WTC11 (cell line): ENCODE measurements at regions not wholly inside any gene's neighbourhood (a gene's known extent, or its start where the extent isn't known, plus 50 kb on each side); places are given as distances from the start of the nearest gene placed in this dataset.

ENCODE experiments used
- ATAC-seq: fragments of 200-7000 bp; cut with Tn5 transposase; 2 replicates; pipeline ENCODE4 v1.10.0; 2021; ENCODE audit warnings: mild to moderate bottlenecking, moderate library complexity
- CTCF ChIA-PET: fragments of 300-600 bp; sonication (Branson Sonifier 250); formaldehyde crosslinking; loops from one replicate; lab custom pipeline; 2021; ENCODE audit warnings: antibody characterized with exemption; lab: Charles Lee
- POLR2A ChIA-PET: fragments of 350-600 bp; sonication (Branson Sonifier 250); formaldehyde crosslinking; loops from one replicate; lab custom pipeline; 2021; ENCODE audit warnings: antibody characterized with exemption; lab: Charles Lee
- DNase-seq: peaks from one replicate; pipeline ENCODE4 v3.0.0; 2021; ENCODE audit warnings: low spot score
- H3K27ac Mint-ChIP-seq: 2 replicates; pipeline ENCODE4 v1.8.0; 2021; ENCODE audit warnings: mixed read lengths
- H3K27me3 Mint-ChIP-seq: 2 replicates; pipeline ENCODE4 v1.8.0; 2021; ENCODE audit warnings: low read depth, mild to moderate bottlenecking, moderate library complexity, mixed read lengths
- H3K36me3 Mint-ChIP-seq: 2 replicates; pipeline ENCODE4 v1.8.0; 2021; ENCODE audit warnings: mixed read lengths
- H3K4me1 Mint-ChIP-seq: 2 replicates; pipeline ENCODE4 v1.8.0; 2022; ENCODE audit warnings: mixed read lengths
- H3K4me3 Mint-ChIP-seq: 2 replicates; pipeline ENCODE4 v1.8.0; 2021; ENCODE audit warnings: mild to moderate bottlenecking, moderate library complexity, mixed read lengths
- H3K9me3 Mint-ChIP-seq: 2 replicates; pipeline ENCODE4 v1.8.0; 2021; ENCODE audit warnings: mixed read lengths
- CREM ChIP-seq: sonication (generic); formaldehyde crosslinking; IDR thresholded peaks from 2 replicates; pipeline ENCODE4 v1.8.1; 2022; ENCODE audit warnings: mild to moderate bottlenecking, missing genetic modification reagents, moderate library complexity
- FOXK1 ChIP-seq: sonication (generic); formaldehyde crosslinking; IDR thresholded peaks from 2 replicates; pipeline ENCODE4 v1.8.0; 2022; ENCODE audit warnings: mild to moderate bottlenecking, moderate library complexity, missing genetic modification reagents
- JUN ChIP-seq: sonication (generic); formaldehyde crosslinking; IDR thresholded peaks from 2 replicates; pipeline ENCODE4 v1.8.0; 2023; ENCODE audit warnings: mild to moderate bottlenecking, missing genetic modification reagents
- KAT7 ChIP-seq: sonication (generic); formaldehyde crosslinking; IDR thresholded peaks from 2 replicates; pipeline ENCODE4 v1.8.1; 2023; ENCODE audit warnings: missing genetic modification reagents, mild to moderate bottlenecking, borderline replicate concordance
- NR1H2 ChIP-seq: sonication (generic); formaldehyde crosslinking; IDR thresholded peaks from 2 replicates; pipeline ENCODE4 v1.9.0; 2021; ENCODE audit warnings: mild to moderate bottlenecking, moderate library complexity, missing genetic modification reagents
- NR2C2 ChIP-seq: sonication (generic); formaldehyde crosslinking; IDR thresholded peaks from 2 replicates; pipeline ENCODE4 v1.8.0; 2022; ENCODE audit warnings: mild to moderate bottlenecking, missing genetic modification reagents
- OVOL2 ChIP-seq: fragments of 250-450 bp; sonication (Bioruptor Pico); IDR thresholded peaks from 2 replicates; pipeline ENCODE4 v1.9.0; 2021; ENCODE audit warnings: mild to moderate bottlenecking, borderline replicate concordance
- PRRX2 ChIP-seq: fragments of 250-450 bp; sonication (Bioruptor Pico); IDR thresholded peaks from 2 replicates; pipeline ENCODE4 v1.8.0; 2021; ENCODE audit warnings: mild to moderate bottlenecking
- RORB ChIP-seq: fragments of 250-450 bp; sonication (Bioruptor Pico); IDR thresholded peaks from 2 replicates; pipeline ENCODE4 v1.9.0; 2021; ENCODE audit warnings: mild to moderate bottlenecking
- SP1 ChIP-seq: sonication (generic); formaldehyde crosslinking; conservative IDR thresholded peaks from 2 replicates; pipeline ENCODE4 v1.8.1; 2022; ENCODE audit warnings: missing genetic modification reagents
- TF ChIP-seq, protein P1 (sequence below): fragments of 250-450 bp; sonication (Bioruptor Pico); IDR thresholded peaks from 2 replicates; pipeline ENCODE4 v1.9.0; 2021; ENCODE audit warnings: mild to moderate bottlenecking, borderline replicate concordance
- TF ChIP-seq, protein P2 (sequence below): sonication (generic); formaldehyde crosslinking; IDR thresholded peaks from 2 replicates; pipeline ENCODE4 v1.8.1; 2023; ENCODE audit warnings: mild to moderate bottlenecking, missing genetic modification reagents
- TF ChIP-seq, protein P3 (sequence below): sonication (generic); formaldehyde crosslinking; IDR thresholded peaks from 2 replicates; pipeline ENCODE4 v1.8.1; 2023; ENCODE audit warnings: mild to moderate bottlenecking, moderate library complexity, missing genetic modification reagents
- TF ChIP-seq, protein P4 (sequence below): sonication (generic); formaldehyde crosslinking; IDR thresholded peaks from 2 replicates; pipeline ENCODE4 v1.8.0; 2022; ENCODE audit warnings: mild to moderate bottlenecking, missing genetic modification reagents

DNA sequence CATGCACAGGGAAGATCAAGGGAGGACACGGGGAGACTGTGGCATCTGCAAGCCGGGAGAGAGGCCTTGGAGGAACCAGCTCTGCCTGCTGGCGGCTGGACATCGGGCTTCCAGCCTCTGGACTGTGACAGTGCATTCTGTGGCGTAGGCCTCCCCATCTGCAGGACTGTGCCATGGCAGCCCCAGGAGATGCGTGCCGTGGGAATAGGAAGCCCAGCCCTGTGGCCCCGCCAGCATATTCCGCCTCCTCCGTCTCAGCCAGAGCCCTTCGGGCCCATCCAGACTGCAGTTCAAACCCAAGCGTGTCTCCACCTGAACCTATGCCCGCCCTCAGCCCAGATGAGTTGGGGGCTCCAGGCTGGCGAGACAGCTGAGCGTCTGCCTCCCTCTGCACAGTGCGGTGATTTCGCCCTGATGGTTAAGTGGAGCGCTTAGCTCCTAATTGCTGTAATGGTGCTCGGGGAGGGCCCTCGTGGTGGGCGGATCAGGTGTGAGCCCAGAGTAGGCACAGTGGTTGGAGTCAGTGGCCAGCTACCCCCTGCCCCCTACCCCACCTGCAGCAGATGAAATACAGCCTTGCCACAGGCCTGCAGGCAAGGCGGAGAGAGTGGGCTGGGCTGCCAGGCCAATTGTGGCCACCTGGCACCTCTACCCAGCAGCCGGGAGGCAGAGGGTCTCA lies 133.9 kb downstream of the HMX1 start (continued):
- TF ChIP-seq, protein P1, sequence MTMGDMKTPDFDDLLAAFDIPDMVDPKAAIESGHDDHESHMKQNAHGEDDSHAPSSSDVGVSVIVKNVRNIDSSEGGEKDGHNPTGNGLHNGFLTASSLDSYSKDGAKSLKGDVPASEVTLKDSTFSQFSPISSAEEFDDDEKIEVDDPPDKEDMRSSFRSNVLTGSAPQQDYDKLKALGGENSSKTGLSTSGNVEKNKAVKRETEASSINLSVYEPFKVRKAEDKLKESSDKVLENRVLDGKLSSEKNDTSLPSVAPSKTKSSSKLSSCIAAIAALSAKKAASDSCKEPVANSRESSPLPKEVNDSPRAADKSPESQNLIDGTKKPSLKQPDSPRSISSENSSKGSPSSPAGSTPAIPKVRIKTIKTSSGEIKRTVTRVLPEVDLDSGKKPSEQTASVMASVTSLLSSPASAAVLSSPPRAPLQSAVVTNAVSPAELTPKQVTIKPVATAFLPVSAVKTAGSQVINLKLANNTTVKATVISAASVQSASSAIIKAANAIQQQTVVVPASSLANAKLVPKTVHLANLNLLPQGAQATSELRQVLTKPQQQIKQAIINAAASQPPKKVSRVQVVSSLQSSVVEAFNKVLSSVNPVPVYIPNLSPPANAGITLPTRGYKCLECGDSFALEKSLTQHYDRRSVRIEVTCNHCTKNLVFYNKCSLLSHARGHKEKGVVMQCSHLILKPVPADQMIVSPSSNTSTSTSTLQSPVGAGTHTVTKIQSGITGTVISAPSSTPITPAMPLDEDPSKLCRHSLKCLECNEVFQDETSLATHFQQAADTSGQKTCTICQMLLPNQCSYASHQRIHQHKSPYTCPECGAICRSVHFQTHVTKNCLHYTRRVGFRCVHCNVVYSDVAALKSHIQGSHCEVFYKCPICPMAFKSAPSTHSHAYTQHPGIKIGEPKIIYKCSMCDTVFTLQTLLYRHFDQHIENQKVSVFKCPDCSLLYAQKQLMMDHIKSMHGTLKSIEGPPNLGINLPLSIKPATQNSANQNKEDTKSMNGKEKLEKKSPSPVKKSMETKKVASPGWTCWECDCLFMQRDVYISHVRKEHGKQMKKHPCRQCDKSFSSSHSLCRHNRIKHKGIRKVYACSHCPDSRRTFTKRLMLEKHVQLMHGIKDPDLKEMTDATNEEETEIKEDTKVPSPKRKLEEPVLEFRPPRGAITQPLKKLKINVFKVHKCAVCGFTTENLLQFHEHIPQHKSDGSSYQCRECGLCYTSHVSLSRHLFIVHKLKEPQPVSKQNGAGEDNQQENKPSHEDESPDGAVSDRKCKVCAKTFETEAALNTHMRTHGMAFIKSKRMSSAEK (CRISPR knock-in tag), result no peak
- TF ChIP-seq CREM (CRISPR knock-in tag) (no peak), JUN (CRISPR knock-in tag) (no peak)

DNA sequence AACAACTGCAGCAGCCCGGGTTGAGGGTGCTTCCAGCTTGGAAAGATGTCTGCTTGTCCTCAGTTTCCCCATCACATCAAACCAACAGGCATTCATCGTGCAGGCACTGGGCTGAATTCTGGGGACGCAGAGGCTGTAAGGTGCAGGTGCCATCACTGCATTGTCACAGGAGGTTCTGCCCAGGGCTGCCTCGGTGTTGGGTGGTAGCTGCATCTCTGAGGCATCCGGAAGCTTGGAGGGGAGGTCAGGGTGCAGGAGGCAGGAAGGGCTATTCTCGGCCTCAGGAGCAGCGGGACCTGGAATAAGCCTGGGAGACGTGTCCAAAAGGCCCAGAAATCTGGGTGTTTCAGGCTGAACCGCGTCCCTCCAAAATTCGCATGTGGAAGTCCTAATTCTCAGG lies 134.6 kb downstream of the HMX1 start:
- ATAC-seq (no peak), DNase-seq (no peak)
- Mint-ChIP-seq H3K36me3 (peaks cover 18% of the 10 kb centered on the region), H3K27me3 (peaks cover 9% of the 10 kb centered on the region; the same call in 1 of the 2 replicates), H3K4me1 (peaks cover 4% of the 10 kb centered on the region), H3K4me3 (no peak overlapping the region), H3K27ac (no peak overlapping the region), H3K9me3 (peaks cover 24% of the 10 kb centered on the region)
- TF ChIP-seq, protein P2, sequence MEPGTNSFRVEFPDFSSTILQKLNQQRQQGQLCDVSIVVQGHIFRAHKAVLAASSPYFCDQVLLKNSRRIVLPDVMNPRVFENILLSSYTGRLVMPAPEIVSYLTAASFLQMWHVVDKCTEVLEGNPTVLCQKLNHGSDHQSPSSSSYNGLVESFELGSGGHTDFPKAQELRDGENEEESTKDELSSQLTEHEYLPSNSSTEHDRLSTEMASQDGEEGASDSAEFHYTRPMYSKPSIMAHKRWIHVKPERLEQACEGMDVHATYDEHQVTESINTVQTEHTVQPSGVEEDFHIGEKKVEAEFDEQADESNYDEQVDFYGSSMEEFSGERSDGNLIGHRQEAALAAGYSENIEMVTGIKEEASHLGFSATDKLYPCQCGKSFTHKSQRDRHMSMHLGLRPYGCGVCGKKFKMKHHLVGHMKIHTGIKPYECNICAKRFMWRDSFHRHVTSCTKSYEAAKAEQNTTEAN (CRISPR knock-in tag), result no peak
- TF ChIP-seq PRRX2 (CRISPR knock-in tag) (no peak), OVOL2 (CRISPR knock-in tag) (no peak), KAT7 (no peak), FOXK1 (no peak), RORB (CRISPR knock-in tag) (no peak), NR1H2 (CRISPR knock-in tag) (no peak), NR2C2 (CRISPR knock-in tag) (no peak), SP1 (CRISPR knock-in tag) (no peak)
- TF ChIP-seq, protein P3, sequence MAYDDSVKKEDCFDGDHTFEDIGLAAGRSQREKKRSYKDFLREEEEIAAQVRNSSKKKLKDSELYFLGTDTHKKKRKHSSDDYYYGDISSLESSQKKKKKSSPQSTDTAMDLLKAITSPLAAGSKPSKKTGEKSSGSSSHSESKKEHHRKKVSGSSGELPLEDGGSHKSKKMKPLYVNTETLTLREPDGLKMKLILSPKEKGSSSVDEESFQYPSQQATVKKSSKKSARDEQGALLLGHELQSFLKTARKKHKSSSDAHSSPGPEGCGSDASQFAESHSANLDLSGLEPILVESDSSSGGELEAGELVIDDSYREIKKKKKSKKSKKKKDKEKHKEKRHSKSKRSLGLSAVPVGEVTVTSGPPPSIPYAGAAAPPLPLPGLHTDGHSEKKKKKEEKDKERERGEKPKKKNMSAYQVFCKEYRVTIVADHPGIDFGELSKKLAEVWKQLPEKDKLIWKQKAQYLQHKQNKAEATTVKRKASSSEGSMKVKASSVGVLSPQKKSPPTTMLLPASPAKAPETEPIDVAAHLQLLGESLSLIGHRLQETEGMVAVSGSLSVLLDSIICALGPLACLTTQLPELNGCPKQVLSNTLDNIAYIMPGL, result no peak
- TF ChIP-seq, protein P4, sequence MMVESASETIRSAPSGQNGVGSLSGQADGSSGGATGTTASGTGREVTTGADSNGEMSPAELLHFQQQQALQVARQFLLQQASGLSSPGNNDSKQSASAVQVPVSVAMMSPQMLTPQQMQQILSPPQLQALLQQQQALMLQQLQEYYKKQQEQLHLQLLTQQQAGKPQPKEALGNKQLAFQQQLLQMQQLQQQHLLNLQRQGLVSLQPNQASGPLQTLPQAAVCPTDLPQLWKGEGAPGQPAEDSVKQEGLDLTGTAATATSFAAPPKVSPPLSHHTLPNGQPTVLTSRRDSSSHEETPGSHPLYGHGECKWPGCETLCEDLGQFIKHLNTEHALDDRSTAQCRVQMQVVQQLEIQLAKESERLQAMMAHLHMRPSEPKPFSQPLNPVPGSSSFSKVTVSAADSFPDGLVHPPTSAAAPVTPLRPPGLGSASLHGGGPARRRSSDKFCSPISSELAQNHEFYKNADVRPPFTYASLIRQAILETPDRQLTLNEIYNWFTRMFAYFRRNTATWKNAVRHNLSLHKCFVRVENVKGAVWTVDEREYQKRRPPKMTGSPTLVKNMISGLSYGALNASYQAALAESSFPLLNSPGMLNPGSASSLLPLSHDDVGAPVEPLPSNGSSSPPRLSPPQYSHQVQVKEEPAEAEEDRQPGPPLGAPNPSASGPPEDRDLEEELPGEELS (CRISPR knock-in tag), result no peak
- ChIA-PET CTCF (interaction anchor here (1.9 kb wide), 1 partner anchor 48 kb away, joined by 9 read pairs; no protein-coding TSS in a partner anchor), POLR2A (no interaction called here)
